GM18498 (cell line): ENCODE measurements at regions not wholly inside any gene's neighbourhood (a gene's known extent, or its start where the extent isn't known, plus 50 kb on each side); places are given as distances from the start of the nearest gene placed in this dataset.
"Not testable (repeated sequence)": the region's sequence is repeated elsewhere in the genome, so short reads cannot be mapped to it uniquely, and the experiment has no call there.

Experiments
- ATAC-seq: cut with Tn5 transposase; IDR thresholded peaks from one replicate; pipeline ENCODE4 v1.9.1; 2021; ENCODE audit warnings: mild to moderate bottlenecking, moderate library complexity; ENCODE audit not compliant: unreplicated experiment

GRCh38 chr3:195635262-195635873 is 51.6 kb upstream of the APOD start:
- not testable (repeated sequence) for ATAC-seq

GRCh38 chr3:195634426-195635261 is 50.9 kb upstream of the APOD start:
- peak; percentile 94 for ATAC-seq
